GM18505 (cell line): ENCODE measurements at regions not wholly inside any gene's neighbourhood (a gene's known extent, or its start where the extent isn't known, plus 50 kb on each side); places are given as distances from the start of the nearest gene placed in this dataset.
A peak's percentile ranks its signal among the peaks of the same experiment; 100 is the strongest.
"Not testable (repeated sequence)": the region's sequence is repeated elsewhere in the genome, so short reads cannot be mapped to it uniquely, and the experiment has no call there.

ENCODE experiments used
- ATAC-seq: cut with Tn5 transposase; IDR thresholded peaks from one replicate; pipeline ENCODE4 v1.9.1; 2021; ENCODE audit not compliant: unreplicated experiment
- POLR2A ChIP-seq: IDR thresholded peaks from 4 replicates; pipeline ENCODE4 v1.6.1; 2011; ENCODE audit warnings: borderline replicate concordance; ENCODE audit not compliant: insufficient read depth, insufficient read length; ENCODE audit errors: extremely low read depth

DNA sequence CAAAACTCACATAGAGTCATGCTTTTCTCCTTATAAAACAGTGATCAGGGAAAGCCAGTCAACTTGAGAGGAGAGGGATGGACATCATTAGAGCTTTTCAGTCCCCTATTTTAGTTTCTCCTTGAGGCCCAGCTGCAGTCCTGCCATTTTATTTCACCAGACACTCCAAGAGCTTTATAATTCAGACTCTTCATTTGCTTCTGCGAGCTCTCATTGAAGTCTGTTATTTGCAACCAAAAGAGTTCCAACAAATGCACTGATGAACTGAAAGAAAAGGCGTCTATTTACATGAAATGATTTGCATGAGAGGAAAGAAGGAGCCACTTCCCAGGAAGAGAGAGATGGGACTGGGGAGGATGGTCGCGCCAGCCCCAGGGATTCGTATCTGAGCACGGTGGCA is 86.8 kb downstream of the NDUFA12 start:
- ATAC-seq = no peak
- no peak for TF ChIP-seq POLR2A

DNA sequence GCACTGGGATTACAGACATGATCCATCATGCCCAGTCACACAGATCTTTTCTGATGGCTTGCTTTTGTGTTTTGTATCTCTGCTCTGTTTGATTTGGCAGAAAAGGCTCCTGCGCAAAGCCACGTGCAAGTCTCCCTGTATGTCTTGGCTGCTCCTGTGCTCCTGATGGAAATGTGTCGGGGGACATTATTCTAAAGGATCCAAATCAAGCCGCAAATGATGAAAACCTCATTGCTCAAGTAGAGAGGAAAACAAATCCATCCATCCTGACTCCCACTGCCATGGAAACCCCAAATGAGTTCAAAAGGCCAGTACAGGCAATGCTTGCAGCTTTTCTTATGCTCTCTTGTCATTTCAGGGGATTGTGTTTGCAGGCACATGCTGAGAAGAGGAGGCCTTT is 93.8 kb downstream of the NDUFA12 start:
- no peak for TF ChIP-seq POLR2A
- no peak for ATAC-seq

DNA sequence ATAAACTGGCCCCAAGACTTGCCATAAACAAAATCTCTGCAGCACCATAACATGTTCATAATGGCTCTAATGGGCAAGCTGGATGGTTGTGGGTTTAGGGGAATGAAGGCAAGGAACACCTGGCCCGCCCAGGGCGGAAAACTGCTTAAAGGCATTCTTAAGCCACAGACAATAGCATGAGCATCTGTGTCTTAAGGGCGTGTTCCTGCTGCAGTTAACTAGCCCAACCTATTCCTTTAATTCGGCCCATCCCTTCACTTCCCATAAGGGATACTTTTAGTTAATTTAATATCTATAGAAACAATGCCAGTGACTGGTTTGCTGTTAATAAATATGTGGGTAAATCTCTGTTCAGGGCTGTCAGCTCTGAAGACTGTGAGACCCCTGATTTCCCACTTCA is 97.7 kb downstream of the NDUFA12 start:
- ATAC-seq = not testable (repeated sequence)

DNA sequence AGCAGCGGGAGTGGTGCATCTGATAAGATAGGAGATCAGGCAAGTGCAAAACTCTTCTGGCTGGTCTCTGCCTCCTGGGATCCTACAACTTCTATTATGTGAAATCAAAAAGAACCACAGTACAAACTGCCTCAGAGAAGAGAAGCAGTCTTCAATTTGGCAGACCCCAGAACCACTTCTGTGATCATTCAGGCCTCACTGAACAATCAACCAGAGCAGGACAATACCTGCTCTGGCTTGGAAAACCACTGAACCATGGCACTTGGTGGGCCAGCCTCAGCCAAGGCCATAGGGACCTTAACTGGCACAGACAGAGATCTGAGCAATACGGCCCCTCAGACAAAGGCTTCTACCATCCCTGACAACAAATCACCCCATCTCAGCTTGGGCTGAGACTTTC is 103.0 kb downstream of the NDUFA12 start:
- ATAC-seq = no peak
- no peak for TF ChIP-seq POLR2A

DNA sequence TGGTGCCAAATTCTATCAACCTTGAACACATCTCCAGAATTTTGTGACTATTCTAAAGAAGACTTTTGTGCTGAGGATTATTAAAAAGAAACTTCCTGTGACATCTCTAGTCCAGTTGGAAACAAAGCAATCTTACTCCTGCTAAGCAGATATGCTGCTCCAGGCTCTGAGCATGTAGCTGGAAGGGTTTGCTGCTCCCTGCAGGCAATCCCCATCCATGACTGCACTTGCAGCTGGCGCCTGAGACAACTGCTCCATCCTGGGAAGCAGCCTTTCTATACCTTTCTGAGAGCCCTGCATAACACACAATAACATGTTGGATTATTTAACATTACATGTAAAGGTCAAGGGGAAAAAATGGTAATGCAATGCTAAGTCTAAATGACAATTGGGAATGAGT is 105.1 kb downstream of the NDUFA12 start:
- TF ChIP-seq POLR2A = no peak
- ATAC-seq = no peak

DNA sequence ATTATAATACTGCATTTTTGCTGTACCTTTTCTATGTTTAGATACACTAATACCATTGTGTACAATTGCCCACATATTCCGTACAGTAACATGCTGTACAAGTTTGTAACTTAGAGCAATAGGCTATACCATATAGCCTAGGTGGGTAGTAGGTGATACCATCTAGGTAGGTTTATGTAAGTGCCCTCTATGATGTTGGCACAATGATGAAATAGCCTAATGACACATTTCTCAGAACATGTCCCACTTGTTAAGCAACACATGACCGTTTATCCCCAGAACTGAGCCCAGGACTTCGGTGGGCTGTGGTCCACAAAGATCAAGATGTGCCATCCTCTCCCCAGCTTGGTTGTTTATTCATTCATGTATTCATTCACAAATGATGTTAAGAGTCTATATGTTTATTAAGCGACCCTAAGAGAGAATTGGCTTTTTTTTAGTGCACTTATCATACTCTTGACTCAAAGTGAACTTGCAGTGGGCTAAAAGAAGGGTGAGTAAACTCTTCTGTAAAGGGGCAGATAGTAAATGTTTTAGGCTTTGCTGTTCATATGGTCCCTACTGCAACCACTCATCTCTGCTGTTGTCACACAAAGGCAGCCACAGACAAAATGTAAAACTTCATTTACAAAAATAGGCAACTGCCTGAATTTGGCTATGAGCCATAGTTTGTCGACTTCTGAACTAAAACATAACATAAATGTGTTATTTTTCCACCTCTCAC is 110.8 kb downstream of the NDUFA12 start:
- no peak for TF ChIP-seq POLR2A
- ATAC-seq = no peak

DNA sequence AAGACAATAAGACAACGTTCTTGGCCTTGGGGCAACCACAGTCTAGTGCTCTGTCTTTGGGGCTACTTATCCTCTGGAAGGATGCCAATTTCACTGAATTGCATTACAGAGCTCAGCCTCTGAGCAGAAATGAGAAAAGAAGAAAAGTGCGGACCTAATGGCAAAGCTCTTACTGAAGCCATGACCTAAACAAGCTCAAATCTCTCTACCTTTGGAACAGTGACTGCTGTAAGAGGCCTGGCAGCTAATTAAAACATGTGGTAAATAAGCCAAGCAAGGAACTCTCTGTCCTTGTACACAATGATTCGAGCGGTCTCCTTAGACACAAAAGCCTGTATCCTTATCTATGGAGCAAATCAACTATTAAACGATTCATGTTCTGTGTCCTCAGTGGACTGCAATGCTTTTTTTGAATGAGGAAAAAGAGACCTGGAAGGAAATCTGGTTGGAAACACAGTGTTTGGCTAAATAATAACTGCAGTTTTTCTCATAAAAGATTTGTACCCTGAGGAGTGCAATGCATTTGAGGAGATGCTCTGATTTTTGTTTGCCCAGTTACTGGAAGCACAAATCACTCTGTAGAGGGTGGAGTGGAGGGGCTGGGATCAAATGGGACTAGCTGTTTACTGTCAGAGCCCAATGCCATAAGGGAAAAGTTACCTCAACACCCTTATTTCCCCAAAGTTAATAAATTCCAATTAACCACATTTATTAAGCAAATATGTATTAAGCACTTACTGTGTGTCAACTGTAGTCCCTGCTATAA is 113.9 kb downstream of the NDUFA12 start:
- ATAC-seq = no peak
- TF ChIP-seq POLR2A = no peak

DNA sequence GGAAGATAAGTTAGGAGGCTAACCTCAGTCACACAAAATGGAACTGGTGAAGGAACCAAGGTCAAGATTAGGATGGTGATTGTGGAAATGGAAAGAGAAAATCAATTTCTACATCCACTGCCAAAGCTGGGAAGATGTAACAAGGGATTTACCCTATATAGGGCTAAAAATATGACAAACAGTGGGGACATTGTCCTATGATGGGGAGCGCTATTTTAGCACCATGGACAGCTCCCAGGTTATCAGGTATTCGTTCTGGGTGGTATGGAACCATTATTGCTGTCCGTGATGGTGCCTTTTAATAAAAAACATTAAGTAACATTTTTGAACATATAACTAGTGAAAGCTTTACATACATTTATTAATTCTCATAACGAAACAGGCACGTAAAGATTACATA is 124.0 kb downstream of the NDUFA12 start:
- TF ChIP-seq POLR2A = no peak
- ATAC-seq = no peak

DNA sequence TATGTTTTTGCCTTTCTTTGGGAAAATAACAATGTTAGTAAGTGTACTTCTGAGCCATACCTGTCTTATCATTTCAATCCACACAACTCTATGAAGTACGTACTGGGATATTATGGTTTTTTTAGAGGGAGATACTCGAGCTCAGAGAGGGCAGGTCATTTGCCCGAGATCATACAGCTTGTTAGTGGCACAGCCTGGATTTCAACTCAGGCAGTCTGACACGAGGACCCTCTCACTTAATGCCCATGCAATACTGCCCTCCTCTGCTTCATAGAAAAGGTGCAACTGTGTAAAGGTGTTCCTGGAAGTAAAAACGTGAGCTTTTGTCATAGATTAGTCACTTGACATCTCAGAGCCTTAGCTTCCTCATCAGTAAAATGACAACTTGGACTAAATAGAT is 128.0 kb downstream of the NDUFA12 start:
- no peak for TF ChIP-seq POLR2A
- ATAC-seq = peak; percentile 42

DNA sequence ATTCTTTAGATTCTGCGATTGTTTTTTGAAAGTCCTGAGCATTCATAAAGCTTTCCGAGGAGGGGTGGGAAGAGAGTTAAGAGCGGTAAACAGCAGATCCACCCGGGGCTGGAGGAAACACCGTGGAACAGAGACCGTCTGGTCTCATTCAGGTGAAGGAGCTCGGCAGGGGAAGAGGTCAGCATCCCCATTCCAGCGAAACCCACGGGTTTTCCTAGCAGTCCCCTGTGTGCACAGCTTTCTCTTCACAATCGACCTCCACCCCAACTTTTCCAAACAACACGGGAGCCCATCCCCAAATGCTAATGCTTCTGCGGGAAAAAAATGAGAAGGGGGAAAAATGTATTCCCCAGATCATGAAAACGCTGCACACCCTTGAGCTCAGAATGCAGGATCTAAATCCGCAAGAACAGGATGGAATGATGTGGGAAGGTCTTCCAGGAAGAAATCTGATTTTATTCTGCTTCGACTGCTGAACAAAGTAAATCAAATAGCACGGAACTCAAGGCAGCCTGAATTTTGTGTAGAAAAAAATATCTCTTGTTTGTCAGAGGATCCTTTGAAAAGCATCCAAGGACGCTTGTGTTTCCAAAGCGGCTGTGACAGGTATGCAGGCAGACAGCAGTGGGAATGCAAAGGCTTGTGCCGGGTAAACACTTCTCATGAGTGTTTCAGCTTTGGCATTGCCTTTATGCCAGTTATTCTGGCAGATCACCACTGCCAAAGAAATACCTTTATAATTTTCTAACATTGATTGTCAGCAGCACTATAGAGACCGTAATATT is 128.8 kb downstream of the NDUFA12 start:
- no peak for ATAC-seq
- TF ChIP-seq POLR2A = no peak

DNA sequence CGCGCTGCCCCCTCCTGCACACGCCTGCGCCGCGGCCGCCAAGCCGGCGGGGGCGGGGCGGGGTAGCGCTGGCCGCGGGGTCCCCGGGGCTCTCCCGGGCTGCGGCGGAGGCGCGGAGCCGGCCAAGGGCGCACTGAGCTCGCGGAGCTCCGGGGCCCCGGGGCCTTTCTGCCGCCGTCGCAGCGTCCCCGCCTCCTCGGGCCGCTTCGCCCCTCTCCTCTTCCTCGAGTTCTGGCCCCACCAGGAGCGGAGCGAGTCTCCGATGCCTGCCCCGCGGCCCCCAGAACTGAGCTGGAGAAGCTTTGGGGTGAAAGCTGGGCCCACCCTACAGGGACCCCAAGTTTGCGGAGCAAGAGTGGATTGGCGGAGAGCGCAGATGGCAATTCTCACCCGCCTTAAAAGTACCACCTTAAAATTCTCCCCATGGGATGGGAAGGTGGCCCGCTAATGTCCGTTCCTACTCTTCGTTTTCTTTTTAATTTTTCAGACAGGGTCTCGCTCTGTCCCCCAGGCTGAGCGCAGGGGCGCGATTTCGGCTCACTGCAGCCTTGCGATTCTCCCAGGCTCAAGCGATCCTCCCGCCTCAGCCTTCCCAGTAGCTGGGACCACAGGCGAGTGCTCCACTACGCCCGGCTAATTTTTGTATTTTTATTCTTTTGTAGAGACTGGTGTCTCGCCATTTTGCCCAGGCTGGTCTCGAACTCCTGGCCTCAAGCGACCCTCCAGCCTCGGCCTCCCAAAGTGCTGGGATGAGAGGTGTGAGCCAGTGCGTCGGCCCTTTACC is 129.6 kb downstream of the NDUFA12 start:
- peak; percentile 62 for TF ChIP-seq POLR2A
- ATAC-seq = no peak

DNA sequence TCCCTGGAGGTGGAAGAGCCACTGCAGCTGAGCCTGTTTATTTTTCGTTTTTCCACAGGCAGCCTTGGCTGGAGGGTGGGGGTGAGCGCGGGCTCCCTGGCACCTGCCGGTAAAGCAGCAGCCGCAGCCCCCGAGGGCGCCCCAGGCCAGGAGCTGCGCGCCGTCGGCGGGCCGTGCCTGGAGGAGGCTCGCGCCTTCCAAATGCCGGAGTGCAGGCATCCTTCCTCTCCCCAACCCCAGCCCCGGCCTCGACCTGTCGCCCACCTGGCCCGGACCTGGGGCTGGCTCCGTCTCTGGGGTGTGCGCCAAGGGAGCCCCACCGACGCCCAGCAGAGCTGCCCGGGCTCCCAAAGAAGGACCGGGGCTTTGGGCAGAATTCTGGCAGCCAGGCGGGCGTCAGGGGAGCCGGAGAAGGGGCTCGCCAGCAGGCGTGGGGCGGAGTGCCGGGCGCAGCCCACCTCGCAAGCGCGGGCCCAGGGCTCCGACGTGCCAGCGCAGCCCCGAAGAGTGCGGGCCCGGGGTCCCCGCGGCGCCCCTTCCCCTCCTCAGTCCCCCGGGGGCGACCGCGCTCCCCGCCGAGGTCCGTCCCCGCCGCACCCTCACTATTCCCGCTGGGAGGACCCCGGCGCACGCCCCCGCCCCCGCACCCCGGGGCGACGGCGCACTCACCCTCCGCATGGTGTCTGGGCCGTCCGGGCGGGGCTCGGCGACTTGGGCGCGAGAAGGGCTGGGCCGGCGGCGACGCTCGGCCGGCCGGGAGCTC is 130.3 kb downstream of the NDUFA12 start:
- ATAC-seq = peak; percentile 72
- TF ChIP-seq POLR2A = no peak
